GM19452 (cell line): ENCODE measurements at regions not wholly inside any gene's neighbourhood (a gene's known extent, or its start where the extent isn't known, plus 50 kb on each side); places are given as distances from the start of the nearest gene placed in this dataset.
A peak's percentile ranks its signal among the peaks of the same experiment; 100 is the strongest.

ENCODE experiments used
- ATAC-seq: cut with Tn5 transposase; IDR thresholded peaks from one replicate; pipeline ENCODE4 v1.9.1; 2021; ENCODE audit not compliant: unreplicated experiment

GRCh38 chr18:72197591-72197990 lies 346.6 kb downstream of the CBLN2 start:
- ATAC-seq: no peak

GRCh38 chr18:72194072-72194471 lies 350.1 kb downstream of the CBLN2 start:
- no peak for ATAC-seq

- no peak for ATAC-seq
Observed at GRCh38 chr18:72187956-72188355, 356.2 kb downstream of the CBLN2 start.

- ATAC-seq: peak; percentile 88
Observed at GRCh38 chr18:72181241-72181764, 362.8 kb downstream of the CBLN2 start.

- ATAC-seq: peak; percentile 11
Observed at GRCh38 chr18:72180689-72181088, 363.5 kb downstream of the CBLN2 start.

- no peak for ATAC-seq
Observed at GRCh38 chr18:72174972-72175649, 369.0 kb downstream of the CBLN2 start.

GRCh38 chr18:72171596-72171995 lies 372.5 kb downstream of the CBLN2 start:
- ATAC-seq: no peak

- ATAC-seq: no peak
Observed at GRCh38 chr18:72161691-72162090, 382.5 kb downstream of the CBLN2 start.

- ATAC-seq: peak; percentile 64
Observed at GRCh38 chr18:72160510-72161445, 383.4 kb downstream of the CBLN2 start.

GRCh38 chr18:72155327-72155726 lies 388.8 kb downstream of the CBLN2 start:
- ATAC-seq: no peak

- ATAC-seq: no peak
Observed at GRCh38 chr18:72154926-72155325, 389.2 kb downstream of the CBLN2 start.

- ATAC-seq: no peak
Observed at GRCh38 chr18:72152935-72153334, 391.2 kb downstream of the CBLN2 start.

GRCh38 chr18:72147830-72148229 lies 396.3 kb downstream of the CBLN2 start:
- no peak for ATAC-seq

- no peak for ATAC-seq
Observed at GRCh38 chr18:72140007-72140406, 404.1 kb downstream of the CBLN2 start.

GRCh38 chr18:72128649-72129048 lies 415.5 kb downstream of the CBLN2 start:
- ATAC-seq: no peak

- no peak for ATAC-seq
Observed at GRCh38 chr18:72122103-72122502, 422.0 kb downstream of the CBLN2 start.

- ATAC-seq: no peak
Observed at GRCh38 chr18:72119082-72119481, 425.1 kb downstream of the CBLN2 start.

- no peak for ATAC-seq
Observed at GRCh38 chr18:72114801-72115594, 429.1 kb downstream of the CBLN2 start.

GRCh38 chr18:72107647-72108383 lies 436.3 kb downstream of the CBLN2 start:
- no peak for ATAC-seq

- no peak for ATAC-seq
Observed at GRCh38 chr18:72104851-72105250, 439.3 kb downstream of the CBLN2 start.
